OCI-LY7 (cell line): ENCODE measurements at regions not wholly inside any gene's neighbourhood (a gene's known extent, or its start where the extent isn't known, plus 50 kb on each side); places are given as distances from the start of the nearest gene placed in this dataset.

Experiments used
- BruUV-seq: library from RNA; stranded (reverse); fragments of 400-500 nt; replicated peaks from 2 replicates; lab custom pipeline; 2021; lab: Mats Ljungman, UMichigan
- CTCF ChIA-PET: fragments of 300-600 bp; sonication (Branson Sonifier 250); formaldehyde crosslinking; loops from one replicate; lab custom pipeline; 2022; ENCODE audit warnings: antibody characterized with exemption; ENCODE audit not compliant: unreplicated experiment; lab: Charles Lee
- POLR2A ChIA-PET: fragments of 300-600 bp; sonication (Branson Sonifier 250); formaldehyde crosslinking; loops from one replicate; lab custom pipeline; 2022; ENCODE audit warnings: antibody characterized with exemption; lab: Charles Lee
- DNase-seq: peaks from one replicate; pipeline ENCODE4 v3.0.0-alpha.2; 2015; ENCODE audit warnings: low spot score
- H2AFZ ChIP-seq: fragments of 200-600 bp; sonication (generic), shearing (Covaris generic); 2 replicates; pipeline ENCODE4 v1.6.1; 2014; ENCODE audit warnings: mild to moderate bottlenecking, antibody characterized with exemption, low read length, moderate library complexity
- H3K27ac ChIP-seq: fragments of 200-600 bp; sonication (generic); 2 replicates; pipeline ENCODE4 v1.5.1; 2014; ENCODE audit warnings: mixed run types, low read depth, mild to moderate bottlenecking, moderate library complexity, low read length, inconsistent platforms; ENCODE audit not compliant: poor library complexity, severe bottlenecking
- H3K36me3 ChIP-seq: fragments of 200-600 bp; sonication (generic); 2 replicates; pipeline ENCODE4 v1.6.1; 2014; ENCODE audit warnings: mild to moderate bottlenecking, antibody characterized with exemption, low read length, moderate library complexity, mixed read lengths; ENCODE audit not compliant: insufficient read depth
- H3K4me1 ChIP-seq: fragments of 200-600 bp; sonication (generic); 2 replicates; pipeline ENCODE4 v1.5.1; 2014; ENCODE audit warnings: mild to moderate bottlenecking, low read length; ENCODE audit not compliant: insufficient read depth, poor library complexity, severe bottlenecking
- H3K4me2 ChIP-seq: fragments of 200-600 bp; sonication (generic); 2 replicates; pipeline ENCODE4 v1.6.1; 2014; ENCODE audit warnings: mild to moderate bottlenecking, low read length
- H3K4me3 ChIP-seq: fragments of 200-600 bp; sonication (generic); 2 replicates; pipeline ENCODE4 v1.5.1; 2014; ENCODE audit warnings: mild to moderate bottlenecking, low read depth, low read length; ENCODE audit not compliant: poor library complexity, severe bottlenecking
- H3K79me2 ChIP-seq: fragments of 200-600 bp; sonication (generic); 2 replicates; pipeline ENCODE4 v1.6.1; 2016; ENCODE audit warnings: low read depth, mild to moderate bottlenecking, low read length, moderate library complexity, mixed read lengths; ENCODE audit not compliant: insufficient read depth
- H3K9me2 ChIP-seq: fragments of 200-600 bp; sonication (generic); 2 replicates; pipeline ENCODE4 v1.6.1; 2016; ENCODE audit warnings: mild to moderate bottlenecking, low read length, mixed read lengths; ENCODE audit not compliant: insufficient read depth
- H3K9me3 ChIP-seq: fragments of 200-600 bp; sonication (generic); 2 replicates; pipeline ENCODE4 v1.6.1; 2014; ENCODE audit warnings: mild to moderate bottlenecking, mixed run types, low read length, mixed read lengths
- H4K20me1 ChIP-seq: fragments of 200-600 bp; sonication (generic); 2 replicates; pipeline ENCODE4 v1.6.1; 2014; ENCODE audit warnings: mild to moderate bottlenecking, antibody characterized with exemption, low read length, moderate library complexity, mixed read lengths; ENCODE audit not compliant: insufficient read depth
- EZH2phosphoT487 ChIP-seq: fragments of 200-600 bp; sonication (generic); IDR thresholded peaks from 2 replicates; pipeline ENCODE4 v1.6.1; 2018; ENCODE audit warnings: low read depth, borderline replicate concordance, mild to moderate bottlenecking, mixed run types, antibody characterized with exemption, low read length, moderate library complexity, mixed read lengths
- intact Hi-C: fragments of 100-400 bp; cut with micrococcal nuclease; formaldehyde crosslinking; loops from one replicate; pipeline ENCODE4 v1.10.0; 2022; ENCODE audit not compliant: unreplicated experiment
- TF ChIP-seq, protein P1 (sequence below): fragments of 200-600 bp; sonication (generic); conservative IDR thresholded peaks from 2 replicates; pipeline ENCODE4 v1.5.1; 2014; ENCODE audit warnings: mild to moderate bottlenecking, antibody characterized with exemption, low read length, moderate library complexity, mixed read lengths

DNA sequence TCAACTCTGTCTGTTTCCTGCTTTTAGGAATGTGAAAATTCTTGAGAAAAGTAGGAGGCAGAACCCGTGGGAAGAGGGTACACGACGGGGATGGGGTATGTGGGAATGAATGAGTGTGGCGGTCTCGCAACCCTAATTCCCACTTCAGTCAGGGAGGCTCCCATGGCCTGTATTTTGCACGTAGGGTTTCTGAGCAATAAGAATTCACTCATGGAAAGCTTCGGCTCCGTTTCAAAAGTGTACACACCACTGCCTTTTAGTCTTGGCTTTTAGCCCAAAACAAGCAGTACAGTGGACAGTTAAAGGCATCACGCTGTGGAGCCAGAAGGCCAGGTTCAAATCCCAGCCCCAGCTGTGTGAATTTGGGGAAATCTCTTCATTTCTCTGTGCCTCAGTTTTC lies 116.7 kb downstream of the MN1 start:
- no peaks in the 10 kb centered on the region for H3K9me2 ChIP-seq
- no peaks in the 10 kb centered on the region for H3K36me3 ChIP-seq
- no peaks in the 10 kb centered on the region for H4K20me1 ChIP-seq
- H3K79me2 ChIP-seq = no peaks in the 10 kb centered on the region
- BruUV-seq = no TSS peak
- TF ChIP-seq, protein P1, sequence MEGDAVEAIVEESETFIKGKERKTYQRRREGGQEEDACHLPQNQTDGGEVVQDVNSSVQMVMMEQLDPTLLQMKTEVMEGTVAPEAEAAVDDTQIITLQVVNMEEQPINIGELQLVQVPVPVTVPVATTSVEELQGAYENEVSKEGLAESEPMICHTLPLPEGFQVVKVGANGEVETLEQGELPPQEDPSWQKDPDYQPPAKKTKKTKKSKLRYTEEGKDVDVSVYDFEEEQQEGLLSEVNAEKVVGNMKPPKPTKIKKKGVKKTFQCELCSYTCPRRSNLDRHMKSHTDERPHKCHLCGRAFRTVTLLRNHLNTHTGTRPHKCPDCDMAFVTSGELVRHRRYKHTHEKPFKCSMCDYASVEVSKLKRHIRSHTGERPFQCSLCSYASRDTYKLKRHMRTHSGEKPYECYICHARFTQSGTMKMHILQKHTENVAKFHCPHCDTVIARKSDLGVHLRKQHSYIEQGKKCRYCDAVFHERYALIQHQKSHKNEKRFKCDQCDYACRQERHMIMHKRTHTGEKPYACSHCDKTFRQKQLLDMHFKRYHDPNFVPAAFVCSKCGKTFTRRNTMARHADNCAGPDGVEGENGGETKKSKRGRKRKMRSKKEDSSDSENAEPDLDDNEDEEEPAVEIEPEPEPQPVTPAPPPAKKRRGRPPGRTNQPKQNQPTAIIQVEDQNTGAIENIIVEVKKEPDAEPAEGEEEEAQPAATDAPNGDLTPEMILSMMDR = no peak
- no peak for TF ChIP-seq EZH2phosphoT487
- ChIA-PET CTCF (no interaction called here), POLR2A (no interaction called here)
- H2AFZ ChIP-seq = no peak overlapping the region
- intact Hi-C loops = no loop called here
- no peaks in the 10 kb centered on the region for H3K4me1 ChIP-seq
- DNase-seq = no peak
- no peak overlapping the region for H3K4me2 ChIP-seq
- H3K27ac ChIP-seq = no peak overlapping the region
- no peak overlapping the region for H3K4me3 ChIP-seq
- H3K9me3 ChIP-seq = no peaks in the 10 kb centered on the region

DNA sequence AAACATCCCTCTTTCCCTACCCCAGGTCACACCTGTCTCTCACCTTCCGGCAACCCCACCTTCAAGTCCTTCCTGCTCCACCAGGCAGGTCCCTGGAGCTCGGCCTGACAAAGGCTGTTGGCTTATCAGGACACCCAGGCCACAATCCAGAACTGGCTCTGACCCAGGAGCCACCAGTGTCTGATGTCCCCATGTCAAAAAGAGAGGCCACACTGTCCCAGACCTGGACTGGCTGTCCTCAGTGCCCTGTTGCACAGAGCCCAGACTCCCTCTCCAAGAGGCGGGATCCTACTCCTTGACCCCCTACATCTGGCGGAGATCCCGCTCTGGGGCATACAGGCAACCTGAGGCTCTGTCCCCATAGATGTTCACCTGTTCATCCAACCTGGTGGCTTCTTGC lies 116.0 kb downstream of the MN1 start:
- H3K9me3 ChIP-seq = no peaks in the 10 kb centered on the region
- CTCF ChIA-PET = no interaction called here
- no peaks in the 10 kb centered on the region for H4K20me1 ChIP-seq
- no peak for TF ChIP-seq EZH2phosphoT487
- TF ChIP-seq, protein P1 = no peak
- H2AFZ ChIP-seq = no peak overlapping the region
- H3K36me3 ChIP-seq = no peaks in the 10 kb centered on the region
- H3K27ac ChIP-seq = no peak overlapping the region
- POLR2A ChIA-PET = interaction anchor here (0.6 kb wide), 1 partner anchor 944 kb away, joined by 3 read pairs; no protein-coding TSS in a partner anchor
- H3K4me3 ChIP-seq = no peak overlapping the region
- H3K4me1 ChIP-seq = no peaks in the 10 kb centered on the region
- no peaks in the 10 kb centered on the region for H3K9me2 ChIP-seq
- BruUV-seq = no TSS peak
- H3K79me2 ChIP-seq = no peaks in the 10 kb centered on the region
- no peak overlapping the region for H3K4me2 ChIP-seq
- no peak for DNase-seq
- intact Hi-C loops = no loop called here

DNA sequence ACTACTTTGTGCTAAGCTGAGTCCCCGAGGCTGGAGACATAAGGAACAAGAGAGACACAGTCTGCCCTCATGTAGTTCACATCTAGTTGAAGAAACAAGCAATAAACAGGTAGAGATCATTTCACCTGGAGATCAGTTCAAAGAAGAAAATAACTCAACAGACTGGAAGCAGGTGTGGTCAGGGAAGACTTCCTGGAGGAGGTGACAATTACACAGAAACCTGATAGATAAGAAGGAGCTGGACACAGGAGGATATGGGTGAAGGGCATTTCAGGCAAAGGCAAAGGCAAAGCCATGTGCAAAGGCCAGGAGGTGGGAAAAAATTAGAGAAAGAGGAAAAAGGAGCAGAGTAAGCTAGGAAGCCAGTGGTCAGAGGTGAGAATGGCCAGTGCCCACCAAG lies 115.6 kb downstream of the MN1 start:
- no peaks in the 10 kb centered on the region for H3K4me1 ChIP-seq
- no peak for DNase-seq
- H2AFZ ChIP-seq = no peak overlapping the region
- no peak overlapping the region for H3K4me3 ChIP-seq
- H3K9me2 ChIP-seq = no peaks in the 10 kb centered on the region
- H3K27ac ChIP-seq = no peak overlapping the region
- ChIA-PET CTCF (no interaction called here), POLR2A (interaction anchor here (0.6 kb wide), 1 partner anchor 943 kb away, joined by 3 read pairs; no protein-coding TSS in a partner anchor)
- H3K79me2 ChIP-seq = no peaks in the 10 kb centered on the region
- H3K36me3 ChIP-seq = no peaks in the 10 kb centered on the region
- H4K20me1 ChIP-seq = no peaks in the 10 kb centered on the region
- H3K4me2 ChIP-seq = no peak overlapping the region
- no TSS peak for BruUV-seq
- H3K9me3 ChIP-seq = no peaks in the 10 kb centered on the region
- TF ChIP-seq EZH2phosphoT487 = no peak
- TF ChIP-seq, protein P1 = no peak
- intact Hi-C loops = no loop called here
